ENCODE measurements at regions not wholly inside any gene's neighbourhood (a gene's known extent, or its start where the extent isn't known, plus 50 kb on each side); places are given as distances from the start of the nearest gene placed in this dataset.

DNA sequence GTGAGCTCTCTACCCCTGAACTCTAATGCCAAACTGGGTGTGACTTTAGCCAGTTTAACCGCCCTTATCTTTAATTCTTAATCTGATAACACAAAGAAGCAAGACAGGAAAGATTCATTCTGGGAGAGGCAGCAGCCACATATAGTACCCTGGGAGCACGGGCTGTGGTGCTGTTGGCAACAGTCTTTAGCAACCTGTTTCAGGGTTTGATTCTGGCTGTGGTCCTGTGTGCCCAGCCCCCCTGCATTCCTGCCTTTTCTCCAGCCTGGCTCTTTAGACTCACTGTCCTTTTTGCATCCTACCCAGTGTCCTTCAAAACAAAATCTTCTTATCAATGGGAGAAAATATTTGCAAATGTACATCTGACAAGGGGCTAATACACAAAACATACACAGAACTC is 275.2 kb downstream of the GXYLT1 start:
- DNase-seq: no peak

DNA sequence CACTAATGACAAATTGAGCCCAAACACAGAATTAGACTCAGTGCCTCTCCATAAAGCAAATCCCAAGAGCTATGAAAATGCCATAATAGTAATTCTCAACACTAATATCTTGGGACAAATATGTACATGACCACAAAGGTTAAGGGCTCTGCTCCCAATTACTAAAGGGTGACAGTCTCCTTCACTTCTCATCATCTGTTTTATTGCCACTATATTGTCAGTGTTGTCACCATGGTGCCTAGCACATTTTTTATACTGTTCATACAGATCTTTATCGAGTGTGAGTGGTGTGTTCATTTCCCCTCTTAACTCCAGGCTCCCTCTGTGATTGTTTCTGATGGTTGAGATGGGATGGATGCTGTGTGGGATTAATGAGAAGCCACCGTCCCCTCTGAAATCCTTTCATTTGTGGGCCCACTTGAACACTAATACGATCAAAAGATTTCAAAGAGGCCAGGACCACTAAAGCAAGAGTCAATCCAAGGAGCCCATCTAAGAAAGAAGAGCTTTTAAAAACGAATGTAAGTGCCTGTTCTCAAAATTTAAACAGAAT is 277.7 kb downstream of the GXYLT1 start:
- DNase-seq: no peak

DNA sequence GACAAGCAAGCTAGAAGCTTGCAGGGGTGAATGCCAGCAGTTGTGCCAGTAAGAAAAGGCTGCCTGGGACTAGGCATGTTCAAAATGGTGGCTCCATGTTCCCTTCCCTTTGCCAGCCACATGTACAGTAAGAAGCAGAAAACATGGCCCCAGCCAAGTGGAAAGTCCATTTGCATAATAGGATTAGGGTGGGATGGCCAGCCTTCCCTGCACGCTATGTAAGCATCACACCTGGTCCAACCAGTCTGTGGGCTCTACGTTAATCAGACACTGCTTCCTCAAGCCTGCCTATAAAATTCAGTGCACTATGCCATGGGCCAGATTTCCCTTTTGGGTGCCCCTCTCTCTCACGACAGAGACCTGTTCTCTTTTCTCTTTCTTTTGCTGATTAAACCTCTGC is 288.4 kb downstream of the GXYLT1 start:
- DNase-seq: no peak

DNA sequence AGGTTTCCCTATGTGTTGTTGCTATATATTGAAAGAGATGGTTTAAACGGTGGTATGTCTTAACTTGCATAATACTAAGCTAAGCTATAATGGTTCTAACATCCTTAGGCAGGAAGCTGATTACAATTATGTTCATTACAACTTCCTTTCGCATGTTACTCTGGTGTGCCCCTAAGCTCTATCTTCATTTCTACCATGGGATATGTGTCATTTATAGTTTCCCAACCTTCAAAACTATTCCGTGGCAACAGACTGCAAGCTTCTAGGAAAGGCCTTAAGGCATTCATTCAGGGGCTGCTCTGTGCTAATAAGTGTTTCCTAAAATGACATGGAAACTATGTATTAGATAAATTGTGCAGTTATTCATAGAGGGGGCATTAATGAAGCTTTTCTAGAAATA is 294.6 kb downstream of the GXYLT1 start:
- DNase-seq: no peak

DNA sequence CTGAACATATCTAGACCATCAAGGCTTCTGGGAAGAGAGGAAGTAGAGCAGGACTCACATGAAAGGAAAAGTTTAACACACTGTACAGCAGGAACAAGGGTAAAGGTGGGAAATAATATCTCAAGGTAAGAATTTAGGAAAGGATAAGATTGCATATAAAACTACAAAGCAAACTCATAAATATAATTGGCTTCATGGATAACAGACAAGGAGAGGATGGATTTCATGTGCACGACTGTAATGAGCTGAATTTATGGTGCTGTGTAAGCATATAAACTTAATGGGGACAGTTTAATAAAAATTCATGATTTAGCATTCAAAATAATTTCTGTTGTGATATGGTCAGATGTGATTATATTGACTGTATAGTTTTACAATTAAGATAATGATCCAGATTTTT is 298.0 kb downstream of the GXYLT1 start:
- no peak for DNase-seq

DNA sequence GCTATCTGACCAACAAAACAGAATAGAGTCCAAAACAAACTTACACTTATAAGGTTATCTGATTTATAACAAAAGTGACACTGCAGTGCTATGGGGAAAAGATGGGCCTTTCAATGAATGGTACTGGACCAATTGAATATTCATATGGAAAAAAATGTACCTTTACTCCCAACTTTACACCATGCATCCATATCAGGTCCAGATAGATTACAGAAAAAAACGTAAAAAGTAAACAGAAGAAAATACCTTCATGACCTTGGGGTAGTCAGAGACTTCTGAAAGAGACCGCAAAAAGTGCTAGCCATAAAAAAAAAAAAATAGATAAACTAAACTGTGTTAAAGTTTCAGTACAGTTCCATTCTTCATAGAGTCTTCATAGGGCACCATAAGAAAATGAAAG is 308.3 kb downstream of the GXYLT1 start:
- DNase-seq: no peak

DNA sequence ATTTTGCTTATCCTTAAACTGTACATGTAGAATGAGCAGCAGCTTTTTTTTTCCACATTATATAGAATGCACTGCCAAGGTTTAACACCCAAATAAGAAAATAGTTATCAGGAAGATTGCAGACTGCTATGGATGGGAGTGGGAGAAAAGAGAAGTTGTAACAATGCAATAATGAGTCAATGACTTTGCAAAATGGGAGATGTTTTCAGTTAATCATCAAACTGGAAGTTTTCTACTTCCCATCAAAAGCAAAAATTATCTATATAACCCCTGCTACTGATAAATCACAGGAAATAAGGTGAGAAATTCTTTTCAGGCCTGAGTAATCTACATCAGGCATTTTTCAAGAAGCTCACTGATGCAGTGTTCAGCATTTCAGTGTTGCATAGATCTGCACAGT is 309.1 kb downstream of the GXYLT1 start:
- DNase-seq: no peak

DNA sequence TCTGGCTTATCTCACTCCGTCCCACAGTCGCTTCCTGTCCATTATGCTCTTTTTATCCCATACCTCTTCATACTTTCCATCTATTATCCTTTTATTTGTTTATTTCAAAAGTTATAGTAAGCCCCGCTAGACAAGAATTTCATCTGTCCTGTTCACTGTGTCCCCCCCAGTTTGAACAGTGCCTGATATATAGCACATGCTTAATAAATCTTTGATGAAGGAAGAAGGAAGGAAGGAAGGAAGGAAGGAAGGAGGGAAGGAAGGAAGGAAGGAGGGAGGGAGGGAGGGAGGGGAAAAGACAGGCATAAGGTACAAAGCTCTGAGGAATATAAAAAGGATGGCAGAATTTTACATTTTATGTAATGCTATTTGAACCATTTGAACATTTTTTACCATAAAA is 324.7 kb downstream of the GXYLT1 start:
- DNase-seq: no peak

DNA sequence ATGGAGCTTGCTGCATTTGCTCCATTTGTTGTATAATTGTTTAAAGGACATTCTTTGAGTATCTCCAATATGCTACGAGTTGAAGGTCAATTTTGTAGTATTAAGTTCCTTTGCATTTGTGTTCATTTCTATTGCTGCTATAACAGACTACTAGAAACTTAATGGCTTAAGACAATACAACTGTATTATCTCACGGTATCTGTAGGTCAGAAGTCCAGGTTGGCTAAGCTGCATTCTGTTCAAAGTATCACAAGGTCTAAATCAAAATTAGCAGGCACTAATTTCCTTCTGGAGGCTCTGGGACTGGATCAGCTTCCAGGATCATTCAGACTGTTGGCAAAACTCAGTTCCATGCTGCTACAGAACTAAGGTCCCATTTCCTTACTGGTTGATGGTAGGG is 340.6 kb downstream of the GXYLT1 start:
- no peak for DNase-seq

DNA sequence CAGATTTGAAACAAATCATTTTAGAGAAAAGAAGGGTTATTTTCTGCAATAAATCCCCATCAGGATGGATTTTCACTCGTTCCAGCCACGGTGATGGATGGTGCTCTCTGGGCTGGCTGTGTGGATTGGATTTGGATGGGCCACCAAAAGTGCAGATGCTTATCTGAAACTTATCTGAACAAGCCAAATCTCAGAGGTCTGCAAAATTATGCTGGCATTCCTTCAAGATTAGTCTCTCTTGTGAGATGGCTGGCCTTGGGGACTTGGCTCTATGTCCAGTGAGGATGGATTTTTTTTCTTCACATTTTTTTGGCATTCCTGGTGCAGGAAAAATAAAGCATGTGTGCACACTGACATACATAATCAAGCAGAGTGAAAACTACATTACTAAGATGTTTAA is 341.9 kb downstream of the GXYLT1 start:
- DNase-seq: no peak

DNA sequence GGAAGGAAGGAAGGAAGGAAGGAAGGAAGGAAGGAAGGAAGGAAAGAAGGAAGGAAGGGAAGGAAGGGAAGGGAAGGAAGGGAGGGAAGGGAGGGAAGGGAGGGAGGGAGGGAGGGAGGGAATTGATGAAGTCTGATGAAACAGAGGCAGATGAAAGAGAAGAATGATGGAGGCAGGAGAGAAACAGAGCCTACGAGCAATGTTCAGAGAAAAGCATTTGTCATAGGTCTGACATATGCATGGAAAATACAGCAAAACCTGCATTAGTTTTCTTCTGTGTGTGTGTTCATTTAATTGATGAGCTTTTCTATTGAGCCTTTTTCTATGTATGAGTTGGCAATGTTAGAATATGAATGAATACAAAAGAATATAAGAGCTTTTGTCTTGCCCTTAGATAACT is 343.4 kb downstream of the GXYLT1 start:
- DNase-seq: no peak

DNA sequence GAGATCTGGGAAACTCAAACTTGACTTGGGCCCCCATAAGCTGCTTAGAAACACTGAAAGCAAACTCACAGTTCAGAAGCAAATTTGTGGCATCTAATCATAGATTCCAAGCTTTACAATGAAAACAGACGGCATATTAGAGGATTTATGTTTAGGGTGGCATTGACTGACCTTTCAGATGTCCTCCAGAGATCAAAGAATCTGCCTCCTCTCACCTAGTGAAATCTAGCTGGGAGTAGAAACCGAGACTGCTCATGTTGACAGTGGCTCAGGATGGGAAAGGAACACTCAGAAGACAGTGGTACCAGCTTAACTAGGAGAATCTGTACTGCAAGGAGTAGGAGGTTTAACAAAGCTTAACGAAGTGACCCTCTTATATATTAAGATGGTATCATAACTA is 345.0 kb downstream of the GXYLT1 start:
- no peak for DNase-seq

DNA sequence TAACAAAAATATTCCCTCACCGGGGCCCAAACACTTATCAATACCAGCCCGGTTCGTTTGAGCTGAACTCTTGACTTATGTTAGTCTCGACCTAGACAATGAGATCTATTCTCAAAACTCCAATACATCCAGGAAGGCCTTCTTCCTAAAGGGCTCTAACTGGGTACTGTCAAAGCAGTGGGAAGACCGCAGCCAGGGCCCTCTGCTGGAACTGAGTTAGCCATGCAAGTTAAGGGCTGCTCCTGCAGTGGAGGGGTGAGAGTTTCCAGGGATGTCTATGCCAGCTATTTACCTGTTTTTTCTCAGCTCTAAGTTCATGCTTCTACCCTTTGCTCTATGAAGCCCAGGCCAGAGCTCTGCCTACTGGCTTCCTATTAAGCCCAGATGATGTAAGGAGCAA is 348.8 kb downstream of the GXYLT1 start:
- DNase-seq: no peak

DNA sequence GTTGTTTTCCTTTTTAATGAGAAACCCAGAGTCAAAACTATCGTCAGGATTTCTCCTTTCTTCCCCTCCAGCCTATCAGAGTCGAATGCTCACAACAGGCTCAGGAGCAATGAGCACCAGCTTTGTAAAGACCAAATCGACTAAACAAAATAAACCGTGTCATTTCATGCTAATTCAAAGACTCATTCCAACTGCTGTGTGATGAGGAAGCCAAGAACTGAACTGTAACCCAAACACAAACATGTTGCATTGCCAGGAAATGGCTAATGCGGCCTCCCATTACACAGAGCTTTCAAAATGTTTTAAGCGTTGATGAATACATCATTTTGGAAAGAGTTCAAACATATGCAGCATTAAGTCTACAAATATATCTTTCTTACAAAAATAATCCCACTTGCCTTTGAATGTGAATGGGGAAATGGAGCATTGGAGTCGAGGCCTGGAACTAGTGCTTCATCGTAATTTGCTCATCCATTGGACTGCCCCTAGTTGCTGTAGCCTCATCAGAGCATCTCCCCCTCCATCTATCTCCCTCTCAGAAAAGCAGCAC is 349.5 kb downstream of the GXYLT1 start:
- DNase-seq: no peak

DNA sequence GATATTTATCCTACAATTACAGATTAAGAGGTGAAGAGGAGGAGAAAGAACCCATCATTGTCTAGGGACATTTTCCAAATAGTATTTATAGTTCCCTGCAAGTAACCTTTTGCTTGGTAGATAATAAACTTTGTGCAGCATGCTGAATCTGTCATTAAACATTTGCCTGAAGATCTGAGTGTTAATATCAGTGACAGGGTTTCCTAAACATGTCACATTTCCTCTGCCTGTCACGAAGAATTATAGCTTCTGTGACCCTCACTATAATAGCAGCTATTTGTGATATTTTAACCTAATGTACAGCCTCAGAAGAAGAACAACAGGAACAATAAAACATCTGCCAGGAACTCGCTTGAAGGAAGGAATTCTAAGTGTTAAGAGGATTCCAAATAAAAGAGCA is 350.3 kb downstream of the GXYLT1 start:
- DNase-seq: no peak

DNA sequence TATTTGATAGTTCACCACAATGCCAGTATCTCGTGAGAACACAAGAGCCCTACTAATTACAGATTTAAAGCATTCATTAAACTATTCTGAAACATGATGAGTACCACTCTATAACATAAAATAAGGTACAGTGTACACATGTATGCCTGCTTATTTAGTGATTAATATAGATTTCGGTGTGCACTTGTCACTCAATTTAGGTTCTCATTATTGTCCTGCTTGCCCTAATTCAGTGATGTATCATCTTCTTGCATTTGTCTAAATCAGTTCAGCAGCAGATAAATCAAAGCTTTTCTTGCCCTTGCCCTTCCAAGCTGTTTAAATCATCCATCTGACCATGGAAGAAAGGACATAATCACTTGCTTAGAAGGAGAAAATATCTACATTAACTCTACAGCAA is 359.7 kb downstream of the GXYLT1 start:
- no peak for DNase-seq

DNA sequence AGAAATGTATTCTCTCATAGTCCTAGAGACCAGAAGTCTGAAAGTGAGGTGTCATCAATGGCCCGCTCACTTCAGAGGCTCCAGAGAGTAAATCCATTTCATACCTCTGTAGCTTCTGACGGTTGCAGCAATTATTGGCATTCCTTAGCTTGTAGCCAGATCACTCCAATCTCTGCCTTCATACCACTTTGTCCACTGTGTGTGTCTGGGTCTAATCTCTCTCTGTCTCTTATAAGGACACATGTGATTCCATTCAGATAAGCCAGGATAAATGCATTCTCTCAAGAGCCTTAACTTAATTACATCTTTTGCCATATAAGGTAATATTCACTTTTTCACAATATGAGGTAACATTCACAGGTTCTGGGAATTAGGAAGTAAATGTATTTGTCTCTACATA is 365.7 kb downstream of the GXYLT1 start:
- no peak for DNase-seq

DNA sequence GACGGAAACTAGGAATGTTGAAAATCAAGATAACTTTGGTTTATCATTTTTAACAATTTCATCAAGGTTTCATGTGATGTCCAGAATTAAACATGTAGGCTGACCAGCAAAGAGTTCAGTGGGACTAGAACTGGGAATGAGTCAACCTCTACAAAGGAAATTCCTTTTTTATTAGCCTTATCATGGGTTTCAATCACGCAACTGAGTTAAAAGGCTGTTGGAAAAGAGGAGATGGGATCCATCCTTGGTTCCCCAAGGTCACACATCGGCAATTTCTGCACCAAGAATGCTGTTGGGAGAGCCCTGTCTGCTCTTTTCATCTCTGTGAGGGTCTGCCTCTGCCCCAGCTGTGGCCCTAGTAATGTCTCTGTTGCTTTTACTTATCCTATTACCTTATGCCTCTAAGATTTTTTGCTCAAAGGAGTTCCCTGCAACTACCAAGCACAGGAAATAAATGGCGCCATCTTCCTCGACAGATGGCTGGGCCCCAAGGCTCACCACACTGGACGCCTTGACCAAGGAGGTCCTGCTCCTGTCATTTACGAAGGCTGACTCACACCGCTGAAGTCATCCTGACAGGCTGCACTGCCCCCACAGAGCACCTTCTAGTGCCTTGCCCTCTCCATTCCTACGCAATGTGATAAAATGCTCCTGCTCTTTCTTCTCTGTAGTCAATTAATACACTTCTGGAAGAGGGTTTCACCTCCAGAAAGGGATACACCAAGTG is 367.4 kb downstream of the GXYLT1 start:
- no peak for DNase-seq

DNA sequence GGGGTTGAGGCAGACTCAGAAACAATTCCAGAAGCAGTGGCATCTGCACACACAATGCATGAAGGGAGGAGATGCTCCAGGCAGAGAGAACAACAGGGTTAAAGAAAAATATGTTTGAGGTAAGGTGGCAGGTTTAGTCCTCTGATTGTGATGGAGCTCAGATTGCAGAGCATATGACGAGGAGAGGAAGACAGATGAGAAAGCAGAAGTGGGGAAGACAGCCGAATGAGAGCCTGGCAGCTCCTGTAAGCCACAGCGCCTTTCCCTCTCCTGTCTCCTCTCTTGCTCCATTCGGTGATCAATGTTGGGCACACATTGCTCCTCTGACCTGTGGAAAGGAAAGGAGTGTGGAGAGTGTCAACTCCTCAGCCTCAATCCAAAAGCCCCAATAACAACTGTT is 372.2 kb downstream of the GXYLT1 start:
- DNase-seq: no peak

DNA sequence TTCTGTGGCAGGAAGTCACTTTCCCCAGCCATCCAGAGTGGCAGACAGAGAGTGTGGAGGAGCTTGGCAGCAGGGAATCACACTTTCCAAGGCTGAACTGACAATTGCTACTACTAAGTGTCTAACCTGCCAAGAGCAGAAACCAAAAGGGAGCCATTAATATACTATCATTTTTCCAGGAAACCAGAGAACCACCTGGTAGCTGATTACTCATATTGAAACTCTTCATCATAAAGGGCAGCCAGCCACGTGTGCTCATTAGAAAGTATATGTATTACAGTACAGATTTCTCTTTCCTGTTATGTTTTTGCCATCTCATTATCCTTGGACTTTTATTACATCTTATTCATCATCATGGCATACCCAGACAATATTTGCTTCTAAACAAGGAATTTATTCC is 374.9 kb downstream of the GXYLT1 start:
- DNase-seq: no peak

DNA sequence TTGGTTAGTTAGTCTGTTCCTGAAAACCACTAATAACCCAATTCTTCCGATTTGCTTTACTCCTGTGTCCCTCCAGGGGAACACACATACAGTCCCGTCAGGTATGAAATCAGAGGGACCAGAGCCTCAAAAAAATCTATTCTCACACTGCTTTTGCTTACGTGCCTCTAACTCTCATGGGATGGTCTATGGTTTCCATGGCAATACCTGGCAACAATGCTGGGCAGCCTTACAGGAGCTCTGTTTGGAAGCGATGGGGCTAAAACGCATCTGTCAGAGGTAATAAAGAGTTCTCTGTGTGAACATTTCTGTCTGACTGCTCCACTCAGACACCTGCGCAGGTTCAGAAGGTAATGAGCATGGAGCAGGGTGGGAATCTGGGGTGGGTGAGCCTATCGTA is 376.2 kb downstream of the GXYLT1 start:
- no peak for DNase-seq

DNA sequence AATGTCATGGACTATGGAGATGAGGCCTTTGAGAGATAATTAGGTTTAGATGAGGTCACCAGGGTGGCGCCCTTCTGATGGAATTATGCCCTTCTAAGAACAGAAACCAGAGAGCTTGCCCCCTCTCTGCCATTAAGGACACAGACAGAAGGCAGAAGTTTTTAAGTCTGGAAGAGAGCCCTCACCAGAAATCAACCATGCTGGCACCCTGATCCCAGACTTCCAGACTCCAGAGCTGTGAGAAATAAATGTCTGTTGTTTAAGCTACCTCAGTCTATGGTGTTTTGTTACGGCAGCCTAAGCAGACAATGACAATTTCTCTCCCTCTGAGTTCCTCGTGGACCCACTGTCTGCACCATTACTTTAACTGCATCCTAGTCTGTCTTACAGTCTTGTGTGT is 382.0 kb downstream of the GXYLT1 start:
- no peak for DNase-seq

DNA sequence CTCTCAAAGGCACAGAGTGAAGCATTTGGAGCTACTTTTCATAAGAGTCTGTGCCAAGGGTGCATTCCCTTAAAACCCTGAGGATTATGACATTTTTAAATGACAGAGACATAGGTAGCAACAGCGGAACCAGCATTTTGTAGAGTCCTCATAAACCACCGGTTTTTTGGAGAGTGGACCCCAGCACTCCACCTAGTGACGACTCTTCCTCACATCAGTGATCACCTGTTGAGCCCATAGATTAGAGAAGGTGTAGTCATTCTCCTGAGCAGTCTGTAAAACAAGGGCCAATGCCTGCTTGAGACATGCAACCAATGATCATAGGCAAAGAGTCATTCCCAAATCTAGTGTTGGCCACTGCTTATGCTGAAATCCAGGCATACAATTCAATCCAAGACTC is 399.1 kb downstream of the GXYLT1 start:
- no peak for DNase-seq

DNA sequence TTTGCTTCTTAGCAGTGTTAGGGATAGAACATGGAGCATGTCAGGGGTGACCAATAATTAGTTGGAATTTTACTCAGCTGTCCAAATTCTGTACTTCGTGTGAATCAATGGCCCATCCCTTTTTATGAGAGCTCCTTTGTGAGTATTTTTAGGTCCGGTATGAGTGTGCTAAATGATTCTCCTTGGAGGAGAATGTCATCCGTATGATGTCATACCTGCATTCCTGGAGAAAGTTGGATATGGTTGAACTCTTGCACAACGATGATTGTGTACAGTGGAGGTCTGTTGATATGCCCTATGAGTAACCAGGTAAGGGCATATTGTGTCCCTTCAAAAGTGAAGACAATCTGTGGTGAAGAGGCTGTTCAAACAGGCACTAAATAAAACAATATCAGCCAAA is 400.8 kb downstream of the GXYLT1 start:
- DNase-seq: no peak

DNA sequence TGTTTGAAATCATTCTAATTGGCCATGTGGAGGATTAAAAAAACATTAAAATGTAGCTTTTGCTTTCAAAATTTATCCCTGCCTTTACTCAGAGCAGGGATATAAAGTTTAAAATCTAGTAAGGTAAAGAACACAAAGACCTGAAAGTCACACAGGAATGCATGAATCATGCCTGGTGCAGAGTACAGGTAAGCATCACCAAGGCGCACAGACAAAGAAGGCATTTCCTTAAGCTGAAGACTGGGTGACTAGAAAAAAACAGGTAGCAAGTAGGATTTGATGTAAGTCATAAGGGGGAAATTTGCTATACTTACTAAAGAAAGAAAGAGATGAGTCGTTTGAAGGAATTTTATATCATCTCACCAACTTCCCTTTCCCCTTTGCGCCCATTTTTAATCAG is 405.6 kb downstream of the GXYLT1 start:
- no peak for DNase-seq
